ENCODE measurements at regions not wholly inside any gene's neighbourhood (a gene's known extent, or its start where the extent isn't known, plus 50 kb on each side); places are given as distances from the start of the nearest gene placed in this dataset.
"Not testable (repeated sequence)": the region's sequence is repeated elsewhere in the genome, so short reads cannot be mapped to it uniquely, and the experiment has no call there.

DNA sequence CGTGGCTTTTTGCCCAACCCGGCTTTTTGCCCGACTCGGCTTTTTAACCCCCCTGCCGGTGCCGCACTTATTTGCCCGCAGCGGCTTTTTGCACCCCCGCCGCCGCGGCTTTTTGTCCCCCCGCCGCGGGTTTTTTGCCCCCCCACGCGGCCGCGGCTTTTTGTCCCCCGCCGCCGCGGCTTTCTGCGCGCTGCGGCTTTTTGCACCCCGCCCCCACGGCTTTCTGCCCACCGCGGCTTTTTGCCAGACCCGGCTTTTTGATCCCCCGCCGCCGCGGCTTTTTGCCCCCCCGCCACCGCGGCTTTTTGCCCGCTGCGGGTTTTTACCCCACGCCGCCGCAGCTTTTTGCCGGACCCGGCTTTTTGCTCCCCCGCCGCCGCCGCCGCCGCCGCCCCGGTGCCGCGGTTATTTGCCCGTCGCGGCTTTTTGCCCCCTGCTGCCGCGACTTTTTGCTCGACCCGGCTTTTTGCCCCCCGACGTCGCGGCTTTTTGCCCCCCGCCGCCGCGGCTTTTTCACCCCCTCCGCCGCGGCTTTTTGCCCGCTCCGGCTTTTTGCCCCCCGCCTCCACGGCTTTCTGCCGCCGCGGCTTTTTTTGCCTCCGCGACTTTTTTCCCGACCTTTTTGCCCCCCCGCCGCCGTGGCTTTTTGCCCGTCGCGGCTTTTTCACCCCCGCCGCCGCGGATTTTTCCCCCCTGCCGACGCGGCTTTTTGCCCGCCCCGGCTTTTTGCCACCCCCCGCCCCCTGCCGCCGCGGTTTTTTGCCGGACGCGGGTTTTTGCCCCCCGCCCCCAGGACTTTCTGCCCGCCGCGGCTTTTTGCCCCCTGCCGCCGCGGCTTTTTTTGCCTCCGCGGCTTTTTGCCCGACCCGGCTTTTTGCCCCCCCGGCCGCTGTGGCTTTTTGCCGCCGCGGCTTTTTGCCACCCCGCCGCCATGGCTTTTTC lies 2786.5 kb downstream of the RPIA start:
- H3K4me3 ChIP-seq (ENCODE audit: low read length): 0 out of 2 replicates have a peak overlapping the region, but pooled peaks have one; percentile 26
- no peak for TF ChIP-seq ZNF274 (IDR thresholded peaks at IDR 0.05; ENCODE audit: low read depth, low read length)

DNA sequence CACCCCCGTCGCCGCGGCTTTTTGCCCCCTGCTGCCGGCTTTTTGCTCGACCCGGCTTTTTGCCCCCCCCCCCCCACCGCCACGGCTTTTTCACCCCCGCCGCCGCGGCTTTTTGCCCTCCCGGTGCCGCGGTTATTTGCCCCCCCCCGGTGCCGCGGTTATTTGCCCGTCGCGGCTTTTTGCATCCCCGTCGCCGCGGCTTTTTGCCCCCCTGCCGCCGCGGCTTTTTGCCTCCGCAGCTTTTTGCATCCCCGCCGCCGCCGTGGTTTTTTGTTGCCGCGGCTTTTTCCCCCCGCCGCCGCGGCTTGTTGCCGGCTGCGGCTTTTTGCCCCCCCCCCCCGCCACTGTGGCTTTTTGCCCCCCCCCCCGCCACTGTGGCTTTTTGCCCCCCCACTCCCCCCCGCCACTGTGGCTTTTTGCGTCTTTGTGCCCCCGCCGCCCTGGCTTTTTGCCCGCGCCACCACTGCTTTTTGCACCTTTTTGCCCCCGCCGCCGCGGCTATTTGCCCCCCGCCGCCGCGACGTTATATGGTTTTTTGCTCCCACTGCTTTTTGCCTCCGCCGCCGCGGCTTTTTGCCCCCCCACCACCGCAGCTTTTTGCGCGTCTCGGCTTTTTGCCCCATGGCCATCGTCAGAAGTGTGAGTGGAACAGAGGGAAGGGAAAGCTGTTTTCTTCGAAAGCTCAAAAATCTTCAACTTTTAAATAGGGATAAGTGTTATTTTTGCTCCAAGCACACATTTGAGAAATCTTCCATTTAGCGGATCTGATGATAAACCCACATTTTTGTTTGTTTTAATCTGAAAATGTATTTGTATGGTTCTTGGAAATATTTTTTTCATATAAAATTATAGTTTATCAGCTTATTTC lies 2787.6 kb downstream of the RPIA start:
- H3K4me3 ChIP-seq (ENCODE audit: low read length): 0 out of 2 replicates have a peak overlapping the region, but pooled peaks have one; percentile 26

DNA sequence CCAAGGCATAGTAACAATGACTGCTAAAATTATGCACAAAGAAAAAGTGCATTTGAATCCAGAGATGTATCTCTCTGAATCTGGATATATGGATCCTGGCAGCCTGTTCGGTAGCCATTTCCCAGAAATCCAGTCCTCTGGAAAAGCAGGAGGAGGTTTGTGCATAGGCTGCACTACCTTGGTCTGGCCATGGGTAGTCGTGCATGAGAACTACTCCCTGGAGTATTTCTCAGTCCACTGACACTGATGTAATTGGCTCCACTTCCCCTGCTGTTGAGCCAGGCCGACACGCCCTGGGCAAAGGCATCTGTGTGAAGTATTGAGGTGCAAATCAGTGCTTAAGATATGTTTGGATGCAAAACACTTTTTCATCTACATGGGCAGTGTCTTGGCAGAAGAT lies 2793.8 kb downstream of the RPIA start:
- not testable (repeated sequence) for H3K4me3 ChIP-seq (ENCODE audit: low read length)

DNA sequence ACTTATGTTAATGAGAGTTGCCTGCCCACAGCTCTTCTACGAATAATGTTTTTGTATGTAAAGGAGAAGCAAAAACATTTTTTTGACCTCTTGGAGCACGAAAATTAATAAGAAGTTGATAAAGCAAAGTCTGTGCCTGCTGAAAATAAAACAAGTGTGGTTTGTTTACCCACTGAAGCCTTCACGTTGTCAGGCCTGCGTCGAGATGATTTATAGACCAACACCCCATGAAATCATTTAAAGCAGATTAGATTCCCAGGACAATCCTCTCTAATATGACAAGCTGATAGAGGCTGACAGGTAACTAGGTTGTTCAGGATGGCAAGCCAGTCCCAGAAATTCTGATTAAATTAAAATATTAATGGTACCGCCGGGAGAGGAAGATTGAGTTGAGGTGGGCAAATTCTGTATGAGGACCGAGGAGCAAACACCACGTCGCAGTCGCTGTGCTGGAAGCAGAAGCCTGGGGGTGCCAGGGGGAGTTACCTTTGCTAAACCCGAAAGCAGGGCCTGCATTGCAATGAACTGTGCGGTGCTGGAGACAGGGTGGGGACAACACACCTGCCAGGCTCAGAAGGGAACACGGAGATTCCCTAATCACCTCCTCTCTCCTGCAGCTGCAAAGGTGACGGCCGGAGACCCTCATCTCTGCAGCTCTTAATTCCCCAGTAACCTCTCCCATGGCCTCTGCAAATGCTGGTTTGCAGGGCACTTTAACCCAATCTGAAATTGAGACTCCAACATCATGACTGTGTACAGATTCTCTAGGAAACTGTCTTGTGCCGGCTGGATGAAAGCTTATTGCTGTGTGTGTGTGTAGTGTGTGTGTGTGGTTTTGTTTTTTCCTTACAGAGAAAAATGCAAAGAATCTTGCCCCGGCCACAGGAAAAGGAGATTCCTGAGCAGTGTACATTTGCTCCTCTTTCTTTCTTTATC lies 2805.9 kb downstream of the RPIA start:
- not testable (repeated sequence) for H3K4me3 ChIP-seq (ENCODE audit: low read length)

DNA sequence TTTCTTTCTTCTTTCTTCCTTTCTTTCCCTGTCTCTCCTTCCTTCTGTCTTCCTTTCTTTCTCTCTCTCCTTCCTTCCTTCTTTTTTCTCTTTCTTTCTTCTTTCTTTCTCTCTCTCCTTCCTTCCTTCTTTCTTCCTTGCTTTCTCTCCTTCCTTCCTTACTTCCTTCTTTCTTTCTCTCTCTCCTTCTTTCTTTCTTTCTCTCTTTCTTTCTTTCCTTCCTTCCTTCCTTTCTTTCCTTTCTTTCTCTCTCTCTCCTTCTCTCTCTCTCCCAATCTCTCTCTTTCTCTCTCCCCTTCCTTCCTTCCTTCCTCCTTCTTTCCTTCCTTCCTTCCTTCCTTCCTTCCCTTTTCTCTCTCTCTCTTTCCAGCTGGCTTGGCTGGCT lies 2806.6 kb downstream of the RPIA start:
- not testable (repeated sequence) for H3K4me3 ChIP-seq (ENCODE audit: low read length)

DNA sequence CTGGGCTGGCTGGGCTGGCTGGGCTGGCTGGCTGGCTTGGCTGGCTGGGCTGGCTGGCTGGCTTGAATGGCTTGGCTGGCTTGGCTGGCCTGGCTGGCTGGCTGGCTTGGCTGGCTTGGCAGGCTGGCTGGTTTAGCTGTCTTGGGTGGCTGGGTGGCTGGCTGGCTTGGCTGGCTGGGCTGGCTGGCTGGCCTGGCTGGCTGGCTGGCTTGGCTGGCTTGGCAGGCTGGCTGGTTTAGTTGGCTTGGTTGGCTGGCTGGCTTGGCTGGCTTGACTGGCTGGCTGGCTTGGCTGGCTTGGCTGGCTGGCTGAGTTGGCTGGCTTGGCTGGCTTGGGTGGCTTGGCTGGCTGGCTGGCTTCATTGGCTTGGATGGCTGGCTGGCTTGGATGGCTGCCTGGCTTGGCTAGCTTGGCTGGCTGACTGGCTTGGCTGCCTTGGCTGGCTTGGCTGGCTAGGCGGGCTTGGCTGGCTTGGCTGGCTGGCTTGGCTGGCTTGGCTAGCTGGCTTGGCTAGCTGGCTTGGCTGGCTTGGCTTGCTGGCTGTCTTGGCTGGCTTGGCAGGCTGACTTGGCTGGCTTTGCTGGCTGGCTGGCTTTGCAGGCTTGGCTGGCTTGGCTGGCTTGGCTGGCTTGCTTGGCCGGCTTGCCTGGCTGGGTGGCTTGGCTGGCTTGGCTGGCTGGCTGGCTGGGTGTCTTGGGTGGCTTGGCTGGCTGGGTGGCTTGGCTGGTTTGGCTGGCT lies 2807.2 kb downstream of the RPIA start:
- not testable (repeated sequence) for H3K4me3 ChIP-seq (ENCODE audit: low read length)

DNA sequence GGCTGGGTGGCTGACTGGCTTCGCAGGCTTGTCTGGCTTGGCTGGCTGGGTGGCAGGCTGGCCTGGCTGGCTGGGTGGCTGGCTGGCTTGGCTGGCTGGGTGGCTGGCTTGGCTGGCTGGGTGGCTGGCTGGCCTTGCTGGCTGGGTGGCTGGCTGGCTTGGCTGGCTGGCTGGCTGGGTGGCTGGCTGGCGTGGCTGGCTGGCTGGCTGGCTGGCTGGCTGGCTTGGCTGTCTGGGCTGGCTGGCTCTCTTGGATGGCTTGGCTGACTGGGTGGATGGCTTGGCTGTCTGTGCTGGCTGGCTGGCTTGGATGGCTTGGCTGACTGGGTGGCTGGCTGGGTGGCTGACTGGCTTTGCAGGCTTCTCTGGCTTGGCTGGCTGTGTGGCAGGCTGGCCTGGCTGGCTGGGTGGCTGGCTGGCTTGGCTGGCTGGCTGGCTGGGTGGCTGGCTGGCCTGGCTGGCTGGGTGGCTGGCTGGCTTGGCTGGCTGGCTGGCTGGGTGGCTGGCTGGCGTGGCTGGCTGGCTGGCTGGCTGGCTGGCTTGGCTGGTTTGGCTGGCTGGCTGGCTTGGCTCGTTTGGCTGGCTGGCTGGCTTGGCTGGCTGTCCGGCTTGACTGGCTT lies 2808.1 kb downstream of the RPIA start:
- not testable (repeated sequence) for H3K4me3 ChIP-seq (ENCODE audit: low read length)

DNA sequence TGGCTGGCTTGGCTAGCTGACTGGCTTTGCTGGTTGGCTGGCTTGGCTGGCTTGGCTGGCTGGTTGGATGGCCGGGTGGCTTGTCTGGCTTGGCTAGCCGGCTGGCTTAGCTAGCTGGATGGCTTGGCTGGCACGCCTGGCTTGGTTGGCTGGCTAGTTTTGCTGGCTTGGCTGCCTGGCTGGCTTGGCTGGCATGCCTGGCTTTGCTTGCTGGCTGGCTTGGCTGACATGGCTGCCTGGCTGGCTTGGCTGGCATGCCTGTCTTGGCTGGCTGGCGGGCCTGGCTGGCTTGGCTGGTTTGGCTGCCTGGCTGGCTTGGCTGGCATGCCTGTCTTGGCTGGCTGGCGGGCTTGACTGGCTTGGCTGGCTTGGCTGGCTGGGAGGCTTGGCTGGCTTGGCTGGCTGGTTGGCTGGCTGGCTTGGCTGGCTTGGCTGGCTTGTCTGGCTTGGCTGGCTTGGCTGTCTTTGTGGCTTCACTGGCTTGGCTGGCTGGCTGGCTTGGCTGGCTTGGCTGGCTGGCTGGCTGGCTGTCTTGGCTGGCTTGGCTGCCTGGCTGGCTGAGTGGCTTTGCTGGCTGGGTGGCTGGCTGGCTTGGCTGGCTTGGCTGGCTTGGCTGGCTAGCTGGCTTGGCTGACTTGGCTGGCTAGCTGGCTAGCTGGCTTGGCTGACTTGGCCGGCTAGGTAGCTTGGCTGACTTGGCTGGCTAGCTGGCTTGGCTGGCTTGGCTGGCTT lies 2808.9 kb downstream of the RPIA start:
- not testable (repeated sequence) for H3K4me3 ChIP-seq (ENCODE audit: low read length)

DNA sequence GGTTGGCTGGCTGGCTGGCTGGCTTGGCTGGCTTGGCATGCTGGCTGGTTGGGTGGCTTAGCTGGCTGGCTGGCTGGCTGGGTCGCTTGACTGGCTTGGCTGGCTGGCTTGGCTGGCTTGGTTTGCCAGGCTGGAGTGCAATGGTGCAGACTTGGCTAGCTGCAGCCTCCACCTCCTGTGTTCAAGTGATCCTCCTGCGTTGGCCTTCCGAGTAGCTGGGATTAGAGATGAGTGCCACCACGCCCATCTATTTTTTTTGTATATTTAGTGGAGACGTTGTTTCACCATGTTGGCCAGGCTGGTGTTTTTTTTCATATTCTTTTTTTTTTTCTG lies 2809.5 kb downstream of the RPIA start:
- H3K4me3 ChIP-seq (ENCODE audit: low read length): not testable (repeated sequence)

DNA sequence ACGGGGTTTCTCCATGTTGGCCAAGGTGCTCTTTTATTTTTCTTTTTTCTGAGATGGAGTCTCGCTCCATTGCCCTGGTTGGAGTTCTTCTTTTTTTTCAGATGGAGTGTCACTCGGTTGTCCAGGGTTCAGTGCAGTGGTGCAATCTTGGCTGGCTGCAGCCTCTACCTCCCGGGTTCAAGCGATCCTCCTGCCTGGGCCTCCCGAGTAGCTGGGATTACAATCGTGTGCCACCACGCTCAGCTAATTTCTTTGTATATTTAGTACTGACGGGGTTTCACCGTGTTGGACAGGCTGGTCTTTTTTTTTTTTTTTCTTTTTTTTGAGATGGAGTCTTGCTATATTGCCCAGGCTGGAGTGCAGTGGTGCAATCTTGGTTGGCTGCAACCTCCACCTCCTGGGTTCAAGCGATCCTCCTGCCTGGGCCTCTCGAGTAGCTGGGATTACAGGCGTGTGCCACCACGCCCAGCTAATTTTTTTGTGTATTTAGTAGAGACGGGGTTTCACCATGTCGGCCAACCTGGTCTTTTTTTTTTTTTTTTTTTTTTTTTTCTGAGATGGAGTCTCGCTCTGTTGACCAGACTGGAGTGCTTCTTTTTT lies 2810.1 kb downstream of the RPIA start:
- H3K4me3 ChIP-seq (ENCODE audit: low read length): not testable (repeated sequence)

DNA sequence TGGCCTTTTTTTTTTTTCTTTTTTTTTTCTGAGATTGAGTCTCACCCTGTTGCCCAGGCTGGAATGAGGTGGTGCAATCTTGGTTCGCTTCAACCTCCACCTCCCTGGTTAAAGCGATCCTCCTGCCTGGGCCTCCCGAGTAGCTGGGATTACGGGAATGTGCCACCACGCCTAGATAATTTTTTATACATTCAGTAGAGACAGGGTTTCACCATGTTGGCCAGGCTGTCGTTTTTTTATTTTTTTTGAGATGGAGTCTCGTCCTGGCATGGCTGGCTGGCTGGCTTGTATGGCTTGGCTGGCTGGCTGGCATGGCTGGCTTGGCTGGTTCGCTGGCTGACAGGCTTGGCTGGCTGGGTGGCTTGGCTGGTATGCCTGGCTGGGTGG lies 2812.1 kb downstream of the RPIA start:
- not testable (repeated sequence) for H3K4me3 ChIP-seq (ENCODE audit: low read length)

DNA sequence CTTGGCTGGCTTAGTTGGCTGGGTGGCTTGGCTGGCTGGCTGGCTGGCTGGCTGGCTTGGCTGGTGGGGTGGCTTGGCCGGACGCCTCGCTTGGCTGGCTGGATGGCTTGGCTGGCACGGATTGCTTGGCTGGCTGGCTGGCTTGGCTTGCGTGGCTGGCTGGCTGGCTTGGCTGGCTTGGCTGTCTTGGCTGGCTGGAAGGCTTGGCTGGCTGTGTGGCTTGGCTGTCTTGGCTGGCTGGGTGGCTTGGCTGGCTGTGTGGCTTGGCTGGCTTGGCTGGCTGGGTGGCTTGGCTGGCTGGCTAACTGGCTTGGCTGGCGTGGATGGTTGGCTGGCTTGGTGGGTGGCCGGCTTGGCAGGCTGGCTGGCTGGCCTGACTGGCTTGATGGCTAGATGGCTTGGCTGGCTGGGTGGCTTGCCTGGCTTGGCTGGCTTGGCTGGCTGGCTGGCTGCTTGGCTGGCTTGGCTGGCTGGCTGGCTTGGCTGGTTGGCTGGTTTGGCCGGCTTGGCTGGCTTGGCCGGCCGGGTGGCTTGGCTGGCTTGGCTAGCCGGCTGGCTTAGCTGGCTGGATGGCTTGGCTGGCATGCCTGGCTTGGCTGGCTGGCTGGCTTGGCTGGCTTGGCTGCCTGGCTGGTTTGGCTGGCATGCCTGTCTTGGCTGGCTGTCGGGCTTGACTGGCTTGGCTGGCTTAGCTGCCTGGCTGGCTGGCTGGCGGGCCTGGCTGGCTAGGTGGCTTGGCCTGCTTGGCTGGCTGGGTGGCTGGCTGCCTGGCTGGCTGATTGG lies 2812.7 kb downstream of the RPIA start:
- H3K4me3 ChIP-seq (ENCODE audit: low read length): not testable (repeated sequence)

DNA sequence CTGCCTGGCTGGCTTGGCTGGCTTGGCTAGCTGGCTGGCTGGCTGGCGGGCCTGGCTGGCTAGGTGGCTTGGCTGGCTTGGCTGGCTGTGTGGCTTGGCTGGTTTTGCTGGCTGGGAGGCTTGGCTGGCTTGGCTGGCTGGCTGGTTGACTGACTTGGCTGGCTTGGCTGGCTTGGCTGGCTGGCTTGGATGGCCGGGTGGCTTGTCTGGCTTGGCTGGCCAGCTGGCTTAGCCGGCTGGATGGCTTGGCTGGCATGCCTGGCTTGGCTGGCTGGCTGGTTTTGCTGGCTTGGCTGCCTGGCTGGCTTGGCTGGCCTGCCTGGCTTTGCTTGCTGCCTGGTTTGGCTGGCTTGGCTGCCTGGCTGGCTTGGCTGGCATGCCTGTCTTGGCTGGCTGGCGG lies 2817.3 kb downstream of the RPIA start:
- not testable (repeated sequence) for H3K4me3 ChIP-seq (ENCODE audit: low read length)

DNA sequence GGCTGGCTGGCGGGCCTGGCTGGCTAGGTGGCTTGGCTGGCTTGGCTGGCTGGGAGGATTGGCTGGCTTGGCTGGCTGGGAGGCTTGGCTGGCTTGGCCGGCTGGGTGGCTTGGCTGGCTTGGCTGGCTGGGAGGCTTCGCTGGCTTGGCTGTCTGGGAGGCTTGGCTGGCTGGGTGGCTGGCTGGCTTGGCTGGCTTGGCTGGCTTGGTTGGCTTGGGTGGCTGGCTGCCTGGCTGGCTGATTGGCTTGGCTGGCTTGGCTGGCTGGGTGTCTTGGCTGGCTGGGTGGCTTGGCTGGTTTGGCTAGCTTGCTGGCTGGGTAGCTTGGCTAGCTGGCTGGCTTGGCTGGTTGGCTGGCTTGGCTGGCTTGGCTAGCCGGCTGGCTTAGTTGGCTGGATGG lies 2817.8 kb downstream of the RPIA start:
- not testable (repeated sequence) for H3K4me3 ChIP-seq (ENCODE audit: low read length)

DNA sequence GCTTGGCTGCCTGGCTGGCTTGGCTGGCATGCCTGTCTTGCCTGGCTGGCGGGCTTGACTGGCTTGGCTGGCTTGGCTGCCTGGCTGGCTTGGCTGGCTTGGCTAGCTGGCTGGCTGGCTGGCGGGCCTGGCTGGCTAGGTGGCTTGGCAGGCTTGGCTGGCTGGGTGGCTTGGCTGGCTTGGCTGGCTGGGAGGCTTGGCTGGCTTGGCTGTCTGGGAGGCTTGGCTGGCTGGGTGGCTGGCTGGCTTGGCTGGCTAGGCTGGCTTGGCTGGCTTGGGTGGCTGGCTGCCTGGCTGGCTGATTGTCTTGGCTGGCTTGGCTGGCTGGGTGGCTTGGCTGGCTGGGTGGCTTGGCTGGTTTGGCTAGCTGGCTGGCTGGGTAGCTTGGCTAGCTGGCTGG lies 2819.7 kb downstream of the RPIA start:
- not testable (repeated sequence) for H3K4me3 ChIP-seq (ENCODE audit: low read length)

DNA sequence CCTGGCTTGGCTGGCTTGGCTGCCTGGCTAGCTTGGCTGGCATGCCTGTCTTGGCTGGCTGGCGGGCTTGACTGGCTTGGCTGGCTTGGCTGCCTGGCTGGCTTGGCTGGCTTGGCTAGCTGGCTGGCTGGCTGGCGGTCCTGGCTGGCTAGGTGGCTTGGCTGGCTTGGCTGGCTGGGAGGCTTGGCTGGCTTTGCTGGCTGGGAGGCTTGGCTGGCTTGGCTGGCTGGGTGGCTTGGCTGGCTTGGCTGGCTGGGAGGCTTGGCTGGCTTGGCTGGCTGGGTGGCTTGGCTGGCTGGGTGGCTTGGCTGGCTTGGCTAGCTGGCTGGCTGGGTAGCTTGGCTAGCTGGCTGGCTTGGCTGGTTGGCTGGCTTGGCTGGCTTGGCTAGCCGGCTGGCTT lies 2824.5 kb downstream of the RPIA start:
- not testable (repeated sequence) for H3K4me3 ChIP-seq (ENCODE audit: low read length)

DNA sequence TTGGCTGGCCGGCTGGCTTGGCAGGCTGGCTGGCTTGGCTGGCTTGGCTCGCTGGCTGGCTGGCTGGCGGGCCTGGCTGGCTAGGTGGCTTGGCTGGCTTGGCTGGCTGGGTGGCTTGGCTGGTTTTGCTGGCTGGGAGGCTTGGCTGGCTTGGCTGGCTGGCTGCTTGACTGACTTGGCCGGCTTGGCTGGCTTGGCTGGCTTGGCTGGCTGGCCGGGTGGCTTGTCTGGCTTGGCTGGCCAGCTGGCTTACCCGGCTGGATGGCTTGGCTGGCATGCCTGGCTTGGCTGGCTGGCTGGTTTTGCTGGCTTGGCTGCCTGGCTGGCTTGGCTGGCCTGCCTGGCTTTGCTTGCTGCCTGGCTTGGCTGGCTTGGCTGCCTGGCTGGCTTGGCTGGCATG lies 2825.2 kb downstream of the RPIA start:
- H3K4me3 ChIP-seq (ENCODE audit: low read length): not testable (repeated sequence)

DNA sequence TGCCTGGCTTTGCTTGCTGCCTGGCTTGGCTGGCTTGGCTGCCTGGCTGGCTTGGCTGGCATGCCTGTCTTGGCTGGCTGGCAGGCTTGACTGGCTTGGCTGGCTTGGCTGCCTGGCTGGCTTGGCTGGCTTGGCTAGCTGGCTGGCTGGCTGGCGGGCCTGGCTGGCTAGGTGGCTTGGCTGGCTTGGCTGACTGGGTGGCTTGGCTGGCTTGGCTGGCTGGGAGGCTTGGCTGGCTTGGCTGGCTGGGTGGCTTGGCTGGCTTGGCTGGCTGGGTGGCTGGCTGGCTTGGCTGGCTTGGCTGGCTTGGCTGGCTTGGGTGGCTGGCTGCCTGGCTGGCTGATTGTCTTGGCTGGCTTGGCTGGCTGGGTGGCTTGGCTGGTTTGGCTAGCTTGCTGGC lies 2826.4 kb downstream of the RPIA start:
- H3K4me3 ChIP-seq (ENCODE audit: low read length): not testable (repeated sequence)
